Adrenal gland (tissue), 5 donors: ENCODE measurements at regions not wholly inside any gene's neighbourhood (a gene's known extent, or its start where the extent isn't known, plus 50 kb on each side); places are given as distances from the start of the nearest gene placed in this dataset.

Experiments used
- POLR2A ChIP-seq, 2 donors: fragments of 450-650 bp; IDR thresholded peaks; one replicate each; pipeline ENCODE4 v1.6.1; 2017; ENCODE audit warnings: antibody characterized with exemption in 2 of 2, mild to moderate bottlenecking in 2 of 2, moderate library complexity in 1 of 2
- TF ChIP-seq, protein P1 (sequence below), 6 experiments: fragments of 450-650 bp in 4 of 6; fragments of 200-600 bp in 2 of 6; sonication (generic) in 1 of 6; IDR thresholded peaks; 1 replicate in 5 of 6; 2 replicates in 1 of 6; pipeline versions ENCODE4 v1.5.1 to v1.8.0; 2016 to 2021; ENCODE audit warnings: antibody characterized with exemption in 6 of 6, mild to moderate bottlenecking in 2 of 6, moderate library complexity in 1 of 6
- donor health status: DM: no; HTN: no; CAD: no.

DNA sequence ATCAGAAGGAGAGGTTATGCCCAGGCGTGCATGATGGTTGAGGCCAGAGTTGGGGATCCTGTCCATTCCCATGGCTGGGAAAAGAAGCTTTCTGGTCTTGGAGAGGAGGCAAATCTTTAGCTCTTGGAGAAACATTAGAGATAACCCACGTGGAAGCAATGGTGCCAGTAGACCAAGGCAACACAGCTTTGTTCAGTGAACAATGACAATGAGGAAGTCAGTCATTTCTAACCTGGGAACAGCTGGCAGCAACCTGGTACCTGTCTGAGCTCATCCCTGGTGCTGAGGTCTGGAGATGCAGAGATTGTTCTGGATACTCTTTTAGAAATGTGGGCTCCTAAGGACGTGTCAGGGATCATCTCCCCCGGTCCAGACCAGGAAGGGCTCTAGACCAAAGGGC lies 76.7 kb upstream of the PAX1 start:
- TF ChIP-seq, protein P1, sequence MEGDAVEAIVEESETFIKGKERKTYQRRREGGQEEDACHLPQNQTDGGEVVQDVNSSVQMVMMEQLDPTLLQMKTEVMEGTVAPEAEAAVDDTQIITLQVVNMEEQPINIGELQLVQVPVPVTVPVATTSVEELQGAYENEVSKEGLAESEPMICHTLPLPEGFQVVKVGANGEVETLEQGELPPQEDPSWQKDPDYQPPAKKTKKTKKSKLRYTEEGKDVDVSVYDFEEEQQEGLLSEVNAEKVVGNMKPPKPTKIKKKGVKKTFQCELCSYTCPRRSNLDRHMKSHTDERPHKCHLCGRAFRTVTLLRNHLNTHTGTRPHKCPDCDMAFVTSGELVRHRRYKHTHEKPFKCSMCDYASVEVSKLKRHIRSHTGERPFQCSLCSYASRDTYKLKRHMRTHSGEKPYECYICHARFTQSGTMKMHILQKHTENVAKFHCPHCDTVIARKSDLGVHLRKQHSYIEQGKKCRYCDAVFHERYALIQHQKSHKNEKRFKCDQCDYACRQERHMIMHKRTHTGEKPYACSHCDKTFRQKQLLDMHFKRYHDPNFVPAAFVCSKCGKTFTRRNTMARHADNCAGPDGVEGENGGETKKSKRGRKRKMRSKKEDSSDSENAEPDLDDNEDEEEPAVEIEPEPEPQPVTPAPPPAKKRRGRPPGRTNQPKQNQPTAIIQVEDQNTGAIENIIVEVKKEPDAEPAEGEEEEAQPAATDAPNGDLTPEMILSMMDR (IDR thresholded peaks at IDR 0.05): no peak
- TF ChIP-seq POLR2A (IDR thresholded peaks at IDR 0.05): no peak
